B cell (primary cell): ENCODE measurements at regions not wholly inside any gene's neighbourhood (a gene's known extent, or its start where the extent isn't known, plus 50 kb on each side); places are given as distances from the start of the nearest gene placed in this dataset.

ENCODE experiments used
- ATAC-seq: fragments of 200-7000 bp; cut with Tn5 transposase; one replicate; pipeline ENCODE4 v1.10.0; 2021; ENCODE audit warnings: low read depth, mild to moderate bottlenecking, moderate number of reproducible peaks, moderate library complexity
- CTCF ChIA-PET: fragments of 350-600 bp; sonication (Branson Sonifier 250); formaldehyde crosslinking; loops from one replicate; lab custom pipeline; 2021; ENCODE audit warnings: antibody characterized with exemption, inconsistent platforms; lab: Charles Lee
- POLR2A ChIA-PET: fragments of 350-600 bp; sonication (Branson Sonifier 250); formaldehyde crosslinking; loops from one replicate; lab custom pipeline; 2021; ENCODE audit warnings: antibody characterized with exemption; lab: Charles Lee
- DNase-seq: peaks from one replicate; pipeline ENCODE4 v3.0.0; 2013
- H2AFZ ChIP-seq: 2 replicates; pipeline ENCODE4 v1.6.1; 2012; ENCODE audit warnings: mild to moderate bottlenecking, low read depth, low read length; ENCODE audit not compliant: insufficient read depth, poor library complexity, severe bottlenecking
- H3K27ac ChIP-seq, 2 donors: 1 replicate in 1 of 2; 2 replicates in 1 of 2; pipeline ENCODE4 v1.5.1; 2012 to 2013; ENCODE audit warnings: low read length in 2 of 2, mild to moderate bottlenecking in 2 of 2, moderate library complexity in 1 of 2
- H3K27me3 ChIP-seq, 4 experiments: fragments of 200-600 bp in 1 of 4; sonication (generic) in 1 of 4; replicated peaks in 1 of 4; 1 replicate in 2 of 4; 2 replicates in 2 of 4; pipeline versions ENCODE4 v1.6.1 to v1.7.0; 2013 to 2016; ENCODE audit warnings: low read length in 3 of 4, mild to moderate bottlenecking in 2 of 4, mixed read lengths in 1 of 4, moderate library complexity in 1 of 4; ENCODE audit not compliant: insufficient read depth in 4 of 4, control insufficient read depth in 3 of 4; ENCODE audit errors: control extremely low read depth in 1 of 4
- H3K36me3 ChIP-seq, 2 experiments: replicated peaks in 1 of 2; 1 replicate in 1 of 2; 2 replicates in 1 of 2; pipeline versions ENCODE4 v1.6.1 to v1.7.1; 2013; ENCODE audit warnings: low read length in 1 of 2; ENCODE audit not compliant: insufficient read depth in 2 of 2, control insufficient read depth in 1 of 2; ENCODE audit errors: control extremely low read depth in 1 of 2, extremely low read depth in 1 of 2
- H3K4me1 ChIP-seq, 2 donors: fragments of 200-600 bp in 1 of 2; sonication (generic) in 1 of 2; 1 replicate in 1 of 2; 2 replicates in 1 of 2; pipeline versions ENCODE4 v1.5.1 to v1.6.1; 2013 to 2017; ENCODE audit warnings: low read length in 2 of 2; ENCODE audit not compliant: control insufficient read depth in 2 of 2, insufficient read depth in 2 of 2
- H3K4me2 ChIP-seq: replicated peaks from 2 replicates; pipeline ENCODE3; 2012; ENCODE audit warnings: mild to moderate bottlenecking, low read depth, low read length; ENCODE audit not compliant: poor library complexity, severe bottlenecking
- H3K4me3 ChIP-seq, 5 experiments: fragments of 200-600 bp in 1 of 5; sonication (generic) in 1 of 5; 1 replicate in 3 of 5; 2 replicates in 2 of 5; pipeline versions ENCODE4 v1.5.1 to v1.7.0; 2011 to 2016; ENCODE audit warnings: low read length in 4 of 5, mild to moderate bottlenecking in 4 of 5, low read depth in 2 of 5, control low read depth in 1 of 5, moderate library complexity in 1 of 5; ENCODE audit not compliant: insufficient read depth in 1 of 5; ENCODE audit errors: control extremely low read depth in 1 of 5, extremely low read depth in 1 of 5
- H3K79me2 ChIP-seq: fragments of 200-600 bp; sonication (generic); one replicate; pipeline ENCODE4 v1.6.0; 2016; ENCODE audit warnings: low read length; ENCODE audit not compliant: control insufficient read depth, insufficient read depth
- H3K9ac ChIP-seq: fragments of 200-600 bp; sonication (generic); 2 replicates; pipeline ENCODE4 v1.6.1; 2017; ENCODE audit warnings: mild to moderate bottlenecking, low read length, moderate library complexity
- H3K9me3 ChIP-seq, 3 donors: one replicate each; pipeline versions ENCODE4 v1.6.1 to v1.7.1; 2013; ENCODE audit warnings: low read length in 2 of 3; ENCODE audit not compliant: control insufficient read depth in 2 of 3, insufficient read depth in 1 of 3; ENCODE audit errors: control extremely low read depth in 1 of 3
- H4K20me1 ChIP-seq: 2 replicates; pipeline ENCODE4 v1.6.0; 2012; ENCODE audit warnings: mild to moderate bottlenecking, low read length; ENCODE audit not compliant: insufficient read depth, control insufficient read depth, poor library complexity, severe bottlenecking
- H3K27ac Mint-ChIP-seq: one replicate; pipeline ENCODE4 v1.8.0; 2021; ENCODE audit warnings: mixed read lengths
- H3K27me3 Mint-ChIP-seq: one replicate; pipeline ENCODE4 v1.8.0; 2021; ENCODE audit warnings: mixed read lengths
- H3K4me1 Mint-ChIP-seq: one replicate; pipeline ENCODE4 v1.8.0; 2021; ENCODE audit warnings: mixed read lengths
- H3K4me3 Mint-ChIP-seq: one replicate; pipeline ENCODE4 v1.8.0; 2021; ENCODE audit warnings: mixed read lengths
- H3K9me3 Mint-ChIP-seq: one replicate; pipeline ENCODE4 v1.8.0; 2022; ENCODE audit warnings: mixed read lengths; ENCODE audit not compliant: insufficient read depth
- EZH2 ChIP-seq: IDR thresholded peaks from 2 replicates; pipeline ENCODE4 v1.6.1; 2012; ENCODE audit warnings: borderline replicate concordance, low read depth, mild to moderate bottlenecking, moderate library complexity, low read length; ENCODE audit not compliant: insufficient read depth, poor library complexity, severe bottlenecking
- WGBS: methylation state at CpG from one replicate; pipeline ENCODE4 v1.1.5; 2013; ENCODE audit warnings: missing lambda C conversion rate; ENCODE audit not compliant: insufficient coverage; 5-methylcytosine and 5-hydroxymethylcytosine counted together
- intact Hi-C: fragments of 100-400 bp; cut with micrococcal nuclease; formaldehyde crosslinking; loops from one replicate; pipeline ENCODE4 v1.10.0; 2022
- TF ChIP-seq, protein P1 (sequence below): fragments of 200-600 bp; IDR thresholded peaks from one replicate; pipeline ENCODE4 v1.8.0; 2022; ENCODE audit warnings: antibody characterized with exemption, mild to moderate bottlenecking

DNA sequence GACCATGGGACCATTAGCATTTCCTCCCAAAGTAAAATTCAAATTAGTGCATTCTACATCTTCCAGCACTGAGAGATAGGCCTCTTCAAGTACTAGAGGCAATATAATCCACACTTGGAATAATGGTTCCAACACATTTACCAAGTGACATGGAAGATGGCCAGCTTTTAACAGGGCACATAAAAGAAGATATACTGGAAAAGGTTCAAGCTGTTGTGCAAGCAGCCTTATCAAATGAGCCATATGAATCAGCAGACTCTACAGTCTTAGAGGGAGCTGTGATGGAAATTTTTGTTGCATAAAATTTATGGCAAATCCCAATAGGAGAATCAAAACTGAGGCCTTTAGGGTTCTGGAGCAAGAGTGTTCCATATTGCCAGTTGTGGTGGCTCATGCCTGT lies 526.6 kb upstream of the IRAK1BP1 start:
- CTCF ChIA-PET = no interaction called here
- Histone ChIP-seq H3K27ac (no peak overlapping the region), H4K20me1 (no peaks in the 10 kb centered on the region), H3K9me3 (peaks cover 0 to 2% (median 0%) of the 10 kb centered on the region in 3 donors), H3K36me3 (no peaks in the 10 kb centered on the region), H3K27me3 (no peaks in the 10 kb centered on the region), H3K4me2 (no peak overlapping the region), H2AFZ (no peak overlapping the region), H3K4me1 (no peaks in the 10 kb centered on the region), H3K79me2 (no peaks in the 10 kb centered on the region), H3K9ac (no peak overlapping the region), H3K4me3 (no peak overlapping the region)
- POLR2A ChIA-PET = no interaction called here
- Mint-ChIP-seq H3K27me3 (no peaks in the 10 kb centered on the region), H3K4me3 (no peak overlapping the region), H3K27ac (no peak overlapping the region), H3K9me3 (peaks cover 2% of the 10 kb centered on the region), H3K4me1 (no peaks in the 10 kb centered on the region)
- TF ChIP-seq, protein P1, sequence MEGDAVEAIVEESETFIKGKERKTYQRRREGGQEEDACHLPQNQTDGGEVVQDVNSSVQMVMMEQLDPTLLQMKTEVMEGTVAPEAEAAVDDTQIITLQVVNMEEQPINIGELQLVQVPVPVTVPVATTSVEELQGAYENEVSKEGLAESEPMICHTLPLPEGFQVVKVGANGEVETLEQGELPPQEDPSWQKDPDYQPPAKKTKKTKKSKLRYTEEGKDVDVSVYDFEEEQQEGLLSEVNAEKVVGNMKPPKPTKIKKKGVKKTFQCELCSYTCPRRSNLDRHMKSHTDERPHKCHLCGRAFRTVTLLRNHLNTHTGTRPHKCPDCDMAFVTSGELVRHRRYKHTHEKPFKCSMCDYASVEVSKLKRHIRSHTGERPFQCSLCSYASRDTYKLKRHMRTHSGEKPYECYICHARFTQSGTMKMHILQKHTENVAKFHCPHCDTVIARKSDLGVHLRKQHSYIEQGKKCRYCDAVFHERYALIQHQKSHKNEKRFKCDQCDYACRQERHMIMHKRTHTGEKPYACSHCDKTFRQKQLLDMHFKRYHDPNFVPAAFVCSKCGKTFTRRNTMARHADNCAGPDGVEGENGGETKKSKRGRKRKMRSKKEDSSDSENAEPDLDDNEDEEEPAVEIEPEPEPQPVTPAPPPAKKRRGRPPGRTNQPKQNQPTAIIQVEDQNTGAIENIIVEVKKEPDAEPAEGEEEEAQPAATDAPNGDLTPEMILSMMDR = no peak
- TF ChIP-seq EZH2 = no peak
- no peak for DNase-seq
- no peak for ATAC-seq
- intact Hi-C loops = no loop called here

- no peak overlapping the region for H3K9ac ChIP-seq
- no peaks in the 10 kb centered on the region for H3K27me3 Mint-ChIP-seq
- intact Hi-C loops = no loop called here
- H3K9me3 ChIP-seq = no peaks in the 10 kb centered on the region
- H3K4me2 ChIP-seq = no peak overlapping the region
- WGBS = no CpG with 5 or more reads among the region's 2 CpGs
- no peaks in the 10 kb centered on the region for H3K4me1 Mint-ChIP-seq
- H3K4me3 Mint-ChIP-seq = no peak overlapping the region
- H3K36me3 ChIP-seq = no peaks in the 10 kb centered on the region
- TF ChIP-seq EZH2 = no peak
- TF ChIP-seq, protein P1 = no peak
- H3K27me3 ChIP-seq = no peaks in the 10 kb centered on the region
- no peaks in the 10 kb centered on the region for H3K79me2 ChIP-seq
- H3K27ac Mint-ChIP-seq = no peak overlapping the region
- H3K27ac ChIP-seq = no peak overlapping the region
- H3K9me3 Mint-ChIP-seq = no peaks in the 10 kb centered on the region
- no peak for DNase-seq
- no peak for ATAC-seq
- POLR2A ChIA-PET = no interaction called here
- H4K20me1 ChIP-seq = no peaks in the 10 kb centered on the region
- H3K4me3 ChIP-seq = no peak overlapping the region
- CTCF ChIA-PET = no interaction called here
- H2AFZ ChIP-seq = no peak overlapping the region
- H3K4me1 ChIP-seq = no peaks in the 10 kb centered on the region
Measured at GRCh38 chr6:78345882-78346281, 521.5 kb upstream of the IRAK1BP1 start.
